ENCODE measurements at regions not wholly inside any gene's neighbourhood (a gene's known extent, or its start where the extent isn't known, plus 50 kb on each side); places are given as distances from the start of the nearest gene placed in this dataset.

GRCh38 chr2:120964819-120965218 is 229.2 kb downstream of the GLI2 start:
- TF ChIP-seq YY1 (IDR thresholded peaks at IDR 0.05; ENCODE audit: insufficient read depth, insufficient read length) (no peak), ZNF274 (IDR thresholded peaks at IDR 0.05; ENCODE audit: low read depth, low read length) (no peak), SUZ12 (IDR thresholded peaks at IDR 0.05; ENCODE audit: extremely low read depth, insufficient read depth, insufficient read length) (no peak)
